NB4 (cell line): ENCODE measurements at regions not wholly inside any gene's neighbourhood (a gene's known extent, or its start where the extent isn't known, plus 50 kb on each side); places are given as distances from the start of the nearest gene placed in this dataset.

Source experiments
- MYC ChIP-seq: IDR thresholded peaks from 2 replicates; pipeline ENCODE4 v1.6.1; 2011; ENCODE audit warnings: low read depth, low read length
- POLR2A ChIP-seq: IDR thresholded peaks from 2 replicates; pipeline ENCODE4 v1.6.1; 2011; ENCODE audit warnings: mild to moderate bottlenecking; ENCODE audit not compliant: insufficient read length; ENCODE audit errors: extremely low read depth
- TF ChIP-seq, protein P1 (sequence below): IDR thresholded peaks from one replicate; pipeline ENCODE4 v1.5.1; 2012; ENCODE audit warnings: low read depth, low read length
- TF ChIP-seq, protein P2 (sequence below): IDR thresholded peaks from 2 replicates; pipeline ENCODE4 v1.6.1; 2011; ENCODE audit warnings: low read depth, low read length

DNA sequence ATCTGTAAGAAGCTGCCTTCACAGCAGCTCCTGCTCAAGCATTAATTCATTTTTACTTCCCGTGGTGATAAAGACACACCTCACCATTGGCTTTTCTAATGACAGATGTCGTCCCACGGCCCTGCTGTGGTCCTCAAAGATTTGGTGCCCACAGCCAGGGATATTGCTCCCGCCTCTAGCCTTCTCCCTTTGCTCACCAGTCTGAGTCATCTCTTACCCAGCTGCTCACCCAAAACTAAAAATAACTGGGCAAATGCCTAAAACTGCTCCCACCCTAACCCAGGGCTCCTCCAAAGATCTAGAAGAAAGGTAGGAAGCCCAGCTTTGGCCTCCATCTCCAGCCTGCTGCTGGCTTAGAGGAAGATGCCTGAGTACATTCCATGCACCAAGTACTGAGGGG is 371.1 kb upstream of the ZNF507 start:
- TF ChIP-seq, protein P1, sequence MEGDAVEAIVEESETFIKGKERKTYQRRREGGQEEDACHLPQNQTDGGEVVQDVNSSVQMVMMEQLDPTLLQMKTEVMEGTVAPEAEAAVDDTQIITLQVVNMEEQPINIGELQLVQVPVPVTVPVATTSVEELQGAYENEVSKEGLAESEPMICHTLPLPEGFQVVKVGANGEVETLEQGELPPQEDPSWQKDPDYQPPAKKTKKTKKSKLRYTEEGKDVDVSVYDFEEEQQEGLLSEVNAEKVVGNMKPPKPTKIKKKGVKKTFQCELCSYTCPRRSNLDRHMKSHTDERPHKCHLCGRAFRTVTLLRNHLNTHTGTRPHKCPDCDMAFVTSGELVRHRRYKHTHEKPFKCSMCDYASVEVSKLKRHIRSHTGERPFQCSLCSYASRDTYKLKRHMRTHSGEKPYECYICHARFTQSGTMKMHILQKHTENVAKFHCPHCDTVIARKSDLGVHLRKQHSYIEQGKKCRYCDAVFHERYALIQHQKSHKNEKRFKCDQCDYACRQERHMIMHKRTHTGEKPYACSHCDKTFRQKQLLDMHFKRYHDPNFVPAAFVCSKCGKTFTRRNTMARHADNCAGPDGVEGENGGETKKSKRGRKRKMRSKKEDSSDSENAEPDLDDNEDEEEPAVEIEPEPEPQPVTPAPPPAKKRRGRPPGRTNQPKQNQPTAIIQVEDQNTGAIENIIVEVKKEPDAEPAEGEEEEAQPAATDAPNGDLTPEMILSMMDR: no peak
- TF ChIP-seq POLR2A (no peak), MYC (no peak)
- TF ChIP-seq, protein P2, sequence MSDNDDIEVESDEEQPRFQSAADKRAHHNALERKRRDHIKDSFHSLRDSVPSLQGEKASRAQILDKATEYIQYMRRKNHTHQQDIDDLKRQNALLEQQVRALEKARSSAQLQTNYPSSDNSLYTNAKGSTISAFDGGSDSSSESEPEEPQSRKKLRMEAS: no peak
